Gastrocnemius medialis (tissue), 4 donors: ENCODE measurements at regions not wholly inside any gene's neighbourhood (a gene's known extent, or its start where the extent isn't known, plus 50 kb on each side); places are given as distances from the start of the nearest gene placed in this dataset.

ENCODE experiments used
- CTCF ChIP-seq, 5 experiments: fragments of 450-650 bp in 3 of 5; fragments of 200-600 bp in 2 of 5; sonication (generic) in 2 of 5; IDR thresholded peaks in 4 of 5; conservative IDR thresholded peaks in 1 of 5; 1 replicate in 4 of 5; 2 replicates in 1 of 5; pipeline ENCODE4 v1.5.1; 2016 to 2019; ENCODE audit warnings: antibody characterized with exemption in 5 of 5, mild to moderate bottlenecking in 3 of 5, moderate library complexity in 3 of 5
- POLR2A ChIP-seq, 2 donors: fragments of 450-650 bp; IDR thresholded peaks; one replicate each; pipeline ENCODE4 v1.6.1; 2017; ENCODE audit warnings: antibody characterized with exemption in 2 of 2, mild to moderate bottlenecking in 2 of 2, moderate library complexity in 2 of 2

- TF ChIP-seq CTCF (IDR thresholded peaks at IDR 0.05 in 4 of 5, conservative IDR thresholded peaks at IDR 0.05 in 1 of 5) (no peak), POLR2A (IDR thresholded peaks at IDR 0.05) (no peak)
Measured at GRCh38 chr3:152618529-152618928, 216.4 kb upstream of the P2RY1 start.
